Suppressor macrophage treated with lipopolysaccharide for 4 hours (primary cell): ENCODE measurements at regions not wholly inside any gene's neighbourhood (a gene's known extent, or its start where the extent isn't known, plus 50 kb on each side); places are given as distances from the start of the nearest gene placed in this dataset.
"Not testable (repeated sequence)": the region's sequence is repeated elsewhere in the genome, so short reads cannot be mapped to it uniquely, and the experiment has no call there.

Experiments used
- DNase-seq: peaks from one replicate; pipeline ENCODE4 v3.0.0-alpha.2; 2020

DNA sequence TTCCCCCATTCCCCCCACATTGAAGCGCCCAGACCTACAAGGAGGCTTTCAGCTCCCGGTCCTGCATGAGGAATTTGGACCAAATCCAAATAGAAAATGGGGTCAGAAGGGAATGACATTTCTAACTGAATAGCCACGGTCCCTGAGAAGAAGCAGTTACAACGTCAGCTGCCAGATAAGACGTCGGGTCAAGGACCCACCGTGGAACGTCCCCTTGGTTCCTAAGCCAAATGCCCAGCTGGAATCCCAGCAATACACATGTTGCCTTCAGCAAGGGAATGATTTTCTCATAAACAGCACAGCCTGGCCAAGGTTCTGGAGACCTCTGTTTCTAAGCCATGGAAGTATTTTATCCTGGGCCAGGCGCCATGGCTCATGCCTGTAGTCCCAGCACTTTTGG is 109.1 kb upstream of the PEG3 start:
- DNase-seq: no peak

DNA sequence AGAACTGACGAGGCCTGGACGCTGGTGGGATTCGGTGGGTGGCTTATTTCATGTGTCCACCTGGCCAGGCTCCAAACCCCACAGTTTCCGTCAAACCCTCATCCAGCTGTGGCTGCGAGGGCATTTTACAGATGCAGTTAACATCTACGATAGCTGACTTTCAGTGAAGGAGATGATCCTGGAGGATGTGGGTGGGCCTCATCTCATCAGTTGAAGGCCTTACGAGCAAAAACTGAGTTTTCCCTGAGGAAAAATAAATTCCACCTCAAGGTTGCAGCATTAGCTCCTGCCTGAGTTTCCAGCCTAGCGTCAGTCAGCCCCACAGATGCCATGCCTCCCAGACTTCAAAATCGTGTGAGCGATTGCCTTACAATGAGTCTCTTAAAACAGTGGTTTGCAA is 111.1 kb upstream of the PEG3 start:
- no peak for DNase-seq

DNA sequence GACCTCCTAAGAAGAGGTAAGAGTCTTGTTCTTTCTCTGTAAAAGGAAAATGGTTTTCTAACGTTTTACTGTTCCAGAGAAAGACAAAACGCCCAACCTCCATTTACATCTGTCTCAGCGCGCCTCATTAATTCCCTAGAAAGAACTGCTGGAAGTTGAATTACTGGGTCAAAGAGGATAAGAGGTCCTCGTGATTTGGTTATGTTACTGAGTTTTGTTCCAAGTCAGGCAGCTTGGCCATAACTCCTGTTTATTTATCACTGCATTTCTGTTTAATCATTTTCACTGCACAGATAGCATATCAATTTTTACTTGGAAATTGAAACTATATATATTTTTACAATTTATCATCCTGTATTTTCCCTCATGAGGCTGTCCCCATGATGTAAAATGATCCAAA is 112.9 kb upstream of the PEG3 start:
- DNase-seq: no peak

DNA sequence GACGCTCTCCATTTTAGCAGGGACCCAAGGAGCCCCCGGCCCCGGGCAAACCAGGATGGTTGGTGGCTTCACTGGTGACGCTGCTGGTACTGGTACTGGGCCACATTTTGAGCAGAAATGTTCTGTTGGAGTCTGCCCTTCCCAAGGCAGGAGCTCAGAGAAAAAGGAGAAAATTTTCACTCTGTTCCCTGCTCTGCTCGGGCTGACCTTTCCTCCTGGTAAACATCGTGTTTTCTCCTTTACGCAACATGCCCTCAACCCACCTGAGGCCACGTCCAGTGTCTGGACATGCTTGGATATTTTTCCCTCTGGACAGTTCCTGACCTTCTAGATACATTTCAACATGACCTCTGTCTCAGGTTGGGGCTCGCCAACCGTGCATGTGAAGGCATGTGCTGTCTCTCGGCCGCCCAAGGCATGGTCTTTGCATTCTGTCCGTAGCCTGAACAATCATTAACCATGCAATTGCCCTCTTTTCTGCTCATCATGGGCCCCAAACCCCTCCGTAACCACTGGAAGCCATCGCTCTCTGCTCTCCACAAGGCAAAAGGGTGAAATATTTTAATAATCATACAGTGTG is 115.2 kb upstream of the PEG3 start:
- DNase-seq: no peak

DNA sequence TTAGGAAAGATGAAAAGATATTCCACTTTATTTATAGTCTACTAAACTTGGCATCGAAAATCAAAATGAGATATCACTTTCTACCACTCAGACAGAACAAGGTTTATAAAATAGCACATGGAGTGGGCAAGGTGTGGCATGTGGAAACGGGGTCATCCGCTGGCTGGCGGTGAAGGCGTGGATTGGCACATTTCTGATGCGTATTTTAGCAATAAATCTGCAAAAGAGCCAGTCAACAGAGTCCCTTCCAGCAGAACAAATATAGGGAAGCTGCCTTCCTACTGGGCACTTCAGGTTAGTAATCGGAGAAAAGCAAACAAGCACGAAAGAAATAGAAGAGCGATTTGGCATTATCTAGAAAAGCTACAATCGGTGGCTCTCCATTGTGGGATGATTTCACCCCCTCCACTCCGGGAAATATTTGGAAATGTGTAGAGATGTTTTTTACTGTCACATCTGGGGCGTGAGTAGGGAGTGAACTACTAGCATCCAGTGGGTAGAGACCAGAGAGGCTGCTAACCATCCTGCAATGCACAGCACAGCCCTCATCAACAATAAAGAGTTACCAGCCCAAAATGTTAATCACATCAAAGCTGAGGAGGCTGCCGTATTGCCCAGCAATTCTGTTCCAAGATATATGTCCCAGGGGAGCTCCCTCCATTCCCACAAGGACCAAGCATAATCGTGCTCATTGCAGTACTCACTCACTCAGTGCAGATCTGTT is 116.1 kb upstream of the PEG3 start:
- DNase-seq: no peak

DNA sequence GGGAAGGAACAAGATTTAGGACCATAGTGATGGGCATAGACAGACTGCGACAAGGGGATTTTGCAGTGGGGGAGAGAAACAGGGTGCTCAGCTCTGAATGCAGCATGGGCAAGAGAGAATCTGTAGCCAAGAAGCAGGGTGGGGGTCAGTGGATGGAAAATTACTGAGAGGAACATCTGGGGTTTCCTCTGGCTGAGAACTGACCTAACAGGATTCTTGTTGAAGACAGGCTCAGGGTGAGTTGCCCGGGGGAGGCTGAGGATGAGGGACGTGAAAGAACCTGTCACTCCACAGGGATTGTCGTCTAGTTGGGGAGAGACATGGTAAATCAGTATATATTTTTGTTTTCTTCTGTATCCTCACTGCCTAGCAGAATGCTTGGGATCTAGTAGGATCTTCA is 118.7 kb upstream of the PEG3 start:
- DNase-seq: no peak

- DNase-seq: no peak
These were observed 120.5 kb upstream of the PEG3 start for GRCh38 chr19:56960959-56961543.

DNA sequence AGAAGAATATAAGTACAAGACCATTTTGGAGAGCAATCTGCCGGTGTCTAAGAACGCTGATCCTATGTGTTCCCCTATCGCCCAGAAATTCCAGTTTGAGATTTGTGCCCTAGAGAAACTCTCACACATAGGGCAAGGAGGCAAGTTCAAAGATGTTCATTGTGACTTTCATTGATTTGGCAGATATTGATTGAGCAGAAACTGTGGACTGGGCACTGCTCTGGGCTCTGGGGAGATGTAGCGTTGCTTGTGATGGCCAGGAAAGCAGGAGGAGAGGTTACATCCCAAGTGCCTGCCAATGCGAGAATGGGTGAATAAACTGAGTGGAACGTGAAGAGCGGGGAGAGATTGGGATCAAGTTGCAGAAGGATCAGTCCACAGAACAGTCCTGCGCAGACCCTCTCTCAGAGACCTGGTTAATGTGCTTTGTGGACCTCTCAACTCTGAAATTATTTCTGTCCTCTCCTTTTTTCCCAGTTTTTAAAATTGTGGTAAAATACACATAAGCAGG is 123.9 kb upstream of the PEG3 start:
- no peak for DNase-seq

DNA sequence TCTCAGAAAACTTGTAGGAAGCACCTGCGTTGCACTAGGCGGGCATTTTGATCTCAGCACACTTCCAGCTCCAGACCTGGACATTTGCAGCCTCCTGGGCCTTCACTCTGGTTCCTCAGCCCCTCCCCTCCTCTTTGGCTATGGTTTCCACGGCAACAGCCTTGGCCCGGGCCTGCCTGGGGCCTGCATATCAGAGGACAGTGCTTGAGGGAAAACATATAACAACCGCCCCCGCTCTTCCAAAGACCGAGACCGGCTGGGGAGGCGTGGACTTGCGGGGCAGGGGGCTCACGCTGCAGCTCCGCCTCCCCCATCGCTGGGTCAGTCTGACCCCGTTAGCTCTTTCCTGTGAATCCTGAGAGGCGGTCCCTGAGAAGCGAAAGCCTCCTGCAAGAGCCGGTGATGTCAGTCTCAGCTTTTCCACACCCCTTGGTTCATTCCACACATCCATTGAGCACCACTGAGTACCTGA is 125.7 kb upstream of the PEG3 start:
- DNase-seq: no peak

DNA sequence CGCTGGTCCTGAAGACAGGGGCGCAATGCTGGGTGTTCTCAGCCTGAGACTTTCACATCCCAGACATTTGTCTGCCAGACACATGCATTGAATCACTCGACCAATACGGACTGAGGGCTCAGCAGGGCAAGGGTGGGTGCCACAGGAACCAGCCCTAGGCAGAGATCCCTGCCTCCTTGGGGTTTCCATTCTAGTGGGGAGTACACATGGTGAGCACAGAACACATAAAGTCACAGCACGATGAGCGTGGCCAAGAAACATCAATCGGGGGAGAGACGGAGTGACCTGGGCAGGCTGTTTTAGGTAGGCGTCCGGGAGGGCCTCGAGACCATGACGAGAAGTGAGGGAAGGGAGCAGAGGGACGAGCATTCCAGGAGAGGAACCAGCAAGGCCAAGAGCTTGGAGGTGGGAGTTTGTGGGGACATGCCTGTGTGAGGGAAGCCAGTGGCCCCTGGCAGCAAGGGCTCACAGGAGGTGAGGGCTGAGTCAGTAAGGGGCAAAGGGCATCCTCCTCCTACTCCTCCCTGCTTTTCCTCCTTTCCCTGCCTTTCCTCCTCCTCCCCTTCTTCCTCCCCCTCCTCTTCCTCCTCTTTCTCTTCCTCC is 126.3 kb upstream of the PEG3 start:
- no peak for DNase-seq

DNA sequence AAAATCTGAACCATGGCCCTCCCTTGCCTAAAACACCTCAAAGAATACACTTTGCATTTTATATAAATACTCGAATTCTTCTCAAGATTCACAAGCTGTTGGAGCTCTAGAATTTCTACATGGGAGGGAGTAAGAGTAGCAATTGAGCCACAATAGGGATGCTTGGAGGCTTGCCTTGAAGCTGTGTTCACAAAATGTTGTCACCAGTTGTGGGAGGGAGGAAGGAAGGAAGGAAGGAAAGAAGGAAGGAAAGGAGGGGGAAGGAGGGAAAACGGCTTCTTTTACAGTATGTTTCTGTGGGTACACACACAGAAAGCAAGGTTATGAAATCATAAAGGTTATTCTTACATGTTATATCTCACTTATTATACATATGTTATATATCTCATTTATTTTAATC is 128.6 kb upstream of the PEG3 start:
- no peak for DNase-seq

GRCh38 chr19:56969759-56970178 is 129.2 kb upstream of the PEG3 start:
- no peak for DNase-seq

DNA sequence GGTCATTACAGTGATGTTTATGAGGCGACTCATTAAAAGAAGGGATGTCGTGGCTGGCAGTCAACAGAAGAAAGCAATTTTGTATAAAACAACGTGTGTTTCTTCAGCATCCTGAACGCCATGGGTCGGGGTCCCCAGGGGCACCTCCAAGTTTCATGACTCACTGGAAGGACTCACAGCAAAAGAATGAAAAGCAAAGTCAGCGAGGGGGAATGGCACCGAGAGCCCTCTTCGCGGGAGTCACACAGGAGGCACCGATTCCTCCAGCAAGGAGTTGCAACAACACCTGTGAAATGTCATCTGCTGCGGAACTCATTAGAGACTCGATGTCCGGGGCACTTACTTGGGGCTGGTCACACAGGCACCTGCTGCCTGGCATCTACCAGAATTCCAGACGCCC is 130.7 kb upstream of the PEG3 start:
- DNase-seq: no peak

DNA sequence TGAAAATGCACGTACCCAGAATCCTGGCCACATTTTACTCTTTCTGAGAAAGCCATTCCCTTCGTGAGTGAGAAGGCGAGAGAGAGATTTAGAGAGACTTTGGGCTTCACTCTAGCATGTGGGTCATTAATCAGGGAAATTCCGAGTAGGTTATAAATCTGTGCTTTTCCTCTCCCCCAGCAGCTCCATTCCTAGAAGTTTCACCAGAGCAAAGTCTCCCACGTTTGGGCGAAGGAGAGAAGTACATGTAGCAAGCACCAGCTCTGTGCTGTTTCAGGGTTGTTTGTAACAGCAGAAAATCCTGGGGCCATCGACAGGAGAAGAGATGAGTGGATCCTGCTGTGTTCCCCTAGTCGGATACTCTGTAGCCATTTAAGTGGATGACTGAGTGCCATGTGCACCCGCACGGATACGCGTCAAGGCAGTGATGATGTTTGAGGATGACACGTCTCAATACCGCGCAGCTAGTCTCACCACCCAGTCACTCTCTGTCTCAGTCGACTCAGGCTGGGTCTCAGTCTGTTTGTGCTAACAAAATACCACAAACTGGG is 131.8 kb upstream of the PEG3 start:
- DNase-seq: no peak

DNA sequence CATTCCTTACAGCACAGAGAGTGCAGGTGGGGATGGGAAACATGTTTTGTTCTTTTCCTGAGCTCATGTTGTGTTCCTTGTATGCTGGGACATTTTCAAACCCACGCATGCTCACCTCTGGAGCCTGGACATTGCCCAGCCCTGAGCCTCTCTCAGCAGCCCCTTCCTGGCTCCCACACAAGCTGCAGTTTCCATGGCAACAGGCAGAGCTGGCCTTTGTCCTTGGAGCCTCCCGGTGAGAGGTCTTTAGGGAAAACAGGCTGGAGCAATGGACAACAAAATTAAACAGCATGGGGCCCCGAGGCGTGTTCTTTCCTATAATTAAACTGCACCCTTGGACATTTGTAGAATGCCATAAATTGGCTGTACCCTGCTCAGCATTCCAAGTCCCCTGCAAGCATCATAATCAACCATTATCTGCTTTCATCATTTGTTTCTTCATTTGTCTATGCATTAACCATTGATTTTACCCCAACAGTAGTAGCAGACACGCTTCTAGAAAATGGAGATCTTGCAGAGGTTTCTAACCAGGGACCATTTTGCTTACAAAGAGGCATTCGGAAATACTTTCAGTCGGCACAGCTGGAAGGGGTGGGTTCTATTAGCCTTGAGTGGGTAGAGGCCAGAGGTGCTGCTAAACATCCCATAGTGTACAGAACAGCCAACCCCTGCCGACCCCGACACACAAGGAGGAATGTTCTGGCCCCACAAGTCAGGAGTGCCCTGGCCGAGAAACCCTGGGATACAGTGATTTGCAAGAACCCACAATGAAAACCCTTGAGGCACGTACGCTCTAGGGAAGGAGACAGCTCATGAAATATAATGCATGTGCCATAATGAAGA is 133.4 kb upstream of the PEG3 start:
- no peak for DNase-seq

GRCh38 chr19:56974556-56975207 is 134.2 kb upstream of the PEG3 start:
- DNase-seq: no peak

- DNase-seq: no peak
These were observed 135.8 kb upstream of the PEG3 start for GRCh38 chr19:56976300-56976699.

- no peak for DNase-seq
These were observed 136.7 kb upstream of the PEG3 start for GRCh38 chr19:56976995-56977906.

DNA sequence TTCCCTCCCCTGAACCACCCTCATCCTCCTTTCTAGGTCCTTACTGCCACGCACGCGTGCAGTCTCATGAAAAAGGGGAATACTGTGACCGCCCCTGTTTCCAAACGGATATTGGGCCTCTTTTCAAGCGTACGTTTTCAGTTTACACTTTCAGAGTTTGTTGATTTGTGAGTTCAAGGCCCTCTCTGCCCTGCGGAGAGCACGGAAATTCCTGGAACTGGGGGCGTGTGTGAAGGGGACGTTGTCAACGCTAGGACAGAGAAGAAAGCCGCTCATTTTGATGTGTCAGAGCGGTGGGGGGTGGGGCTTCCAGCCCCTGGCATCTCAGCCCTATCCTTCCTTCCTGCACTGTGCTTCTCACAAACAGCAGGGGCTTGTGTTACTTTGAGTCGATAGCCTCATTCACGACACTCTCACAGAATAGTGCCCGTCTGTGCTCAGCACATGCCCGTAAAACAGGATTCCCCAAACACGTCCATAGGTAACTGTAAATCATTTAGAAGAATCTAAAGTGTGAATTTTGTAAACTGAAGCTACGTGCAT is 137.6 kb upstream of the PEG3 start:
- DNase-seq: no peak

- not testable (repeated sequence) for DNase-seq
These were observed 139.5 kb upstream of the USP29 start for GRCh38 chr19:56980326-56980725.

DNA sequence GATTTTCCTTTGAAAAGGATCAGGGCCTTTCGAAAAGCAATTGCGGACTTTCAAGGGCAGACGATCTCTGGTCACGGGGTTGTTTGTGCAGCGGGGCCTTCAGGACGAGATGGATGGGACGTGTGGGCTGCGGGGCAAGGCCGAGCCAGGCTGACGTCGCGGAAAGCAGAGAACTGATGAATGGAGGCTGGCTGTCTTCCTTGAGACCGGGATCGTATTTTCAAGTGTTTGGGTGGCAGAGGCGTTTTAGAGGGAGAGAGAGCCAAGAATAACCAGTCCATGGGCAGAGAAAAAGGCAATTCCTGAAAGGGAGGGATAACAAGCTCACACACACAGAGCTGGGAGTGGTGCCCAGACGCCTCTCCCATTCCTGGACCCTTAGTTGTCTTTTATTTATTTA is 138.9 kb upstream of the USP29 start:
- DNase-seq: no peak
